HL-60 (cell line): ENCODE measurements at regions not wholly inside any gene's neighbourhood (a gene's known extent, or its start where the extent isn't known, plus 50 kb on each side); places are given as distances from the start of the nearest gene placed in this dataset.

Experiments used
- CTCF ChIP-seq: IDR thresholded peaks from one replicate; pipeline ENCODE4 v1.5.1; 2011; ENCODE audit warnings: low read length, control low read depth, inconsistent platforms; ENCODE audit not compliant: insufficient read depth
- GABPA ChIP-seq: IDR thresholded peaks from 2 replicates; pipeline ENCODE4 v1.6.1; 2012; ENCODE audit warnings: low read depth
- REST ChIP-seq: IDR thresholded peaks from 2 replicates; pipeline ENCODE4 v1.6.1; 2012; ENCODE audit warnings: low read depth; ENCODE audit not compliant: insufficient replicate concordance
- SPI1 ChIP-seq: IDR thresholded peaks from 2 replicates; pipeline ENCODE4 v1.6.1; 2012; ENCODE audit warnings: low read depth, mild to moderate bottlenecking, borderline replicate concordance

GRCh38 chr20:33910529-33911327, 83.0 kb upstream of the RALY start:
- TF ChIP-seq CTCF: no peak
- TF ChIP-seq GABPA: no peak
- TF ChIP-seq SPI1: no peak
- no peak for TF ChIP-seq REST
